Skeletal muscle tissue (tissue), 3 donors: ENCODE measurements at regions not wholly inside any gene's neighbourhood (a gene's known extent, or its start where the extent isn't known, plus 50 kb on each side); places are given as distances from the start of the nearest gene placed in this dataset.

Source experiments
- H3K27ac ChIP-seq: one replicate; pipeline ENCODE4 v1.7.0; 2013; ENCODE audit warnings: mild to moderate bottlenecking, low read depth, low read length, inconsistent platforms
- H3K27me3 ChIP-seq, 3 donors: one replicate each; pipeline ENCODE4 v1.7.0; 2013; ENCODE audit warnings: low read length in 3 of 3; ENCODE audit not compliant: control insufficient read depth in 3 of 3, insufficient read depth in 3 of 3
- H3K36me3 ChIP-seq, 3 donors: one replicate each; pipeline ENCODE4 v1.7.0; 2013; ENCODE audit warnings: low read length in 3 of 3; ENCODE audit not compliant: control insufficient read depth in 3 of 3, insufficient read depth in 3 of 3
- H3K4me1 ChIP-seq, 3 donors: one replicate each; pipeline ENCODE4 v1.7.0; 2013; ENCODE audit warnings: low read length in 3 of 3, mild to moderate bottlenecking in 3 of 3; ENCODE audit not compliant: control insufficient read depth in 3 of 3, insufficient read depth in 3 of 3
- H3K4me3 ChIP-seq, 3 donors: one replicate each; pipeline ENCODE4 v1.7.0; 2013; ENCODE audit warnings: low read length in 3 of 3
- H3K9ac ChIP-seq, 3 donors: one replicate each; pipeline ENCODE4 v1.7.0; 2013; ENCODE audit warnings: low read length in 3 of 3, mild to moderate bottlenecking in 3 of 3, moderate library complexity in 2 of 3, low read depth in 1 of 3
- H3K9me3 ChIP-seq, 3 donors: one replicate each; pipeline ENCODE4 v1.7.0; 2013; ENCODE audit warnings: low read length in 3 of 3; ENCODE audit not compliant: control insufficient read depth in 3 of 3
- donor health status: Osteomylitis.

- Histone ChIP-seq H3K27me3 (peaks cover 7 to 33% (median 9%) of the 10 kb centered on the region in 3 donors), H3K36me3 (no peaks in the 10 kb centered on the region), H3K4me1 (no peaks in the 10 kb centered on the region), H3K9ac (no peak overlapping the region), H3K4me3 (no peak overlapping the region), H3K9me3 (no peaks in the 10 kb centered on the region), H3K27ac (no peak overlapping the region)
Measured at GRCh38 chr22:47290706-47291430, 528.4 kb downstream of the TBC1D22A start.

GRCh38 chr22:47289336-47289985, 527.0 kb downstream of the TBC1D22A start:
- H3K9me3 ChIP-seq, result no peaks in the 10 kb centered on the region
- no peaks in the 10 kb centered on the region for H3K4me1 ChIP-seq
- H3K36me3 ChIP-seq, result no peaks in the 10 kb centered on the region
- peaks cover 2 to 23% (median 8%) of the 10 kb centered on the region in 3 donors for H3K27me3 ChIP-seq
- H3K4me3 ChIP-seq, result no peak overlapping the region
- no peak overlapping the region for H3K27ac ChIP-seq
- no peak overlapping the region for H3K9ac ChIP-seq

GRCh38 chr22:47288680-47289079, 526.2 kb downstream of the TBC1D22A start:
- Histone ChIP-seq H3K9ac (no peak overlapping the region), H3K9me3 (no peaks in the 10 kb centered on the region), H3K27ac (no peak overlapping the region), H3K4me3 (no peak overlapping the region), H3K36me3 (no peaks in the 10 kb centered on the region), H3K27me3 (peaks cover 0 to 27% (median 12%) of the 10 kb centered on the region in 3 donors), H3K4me1 (no peaks in the 10 kb centered on the region)

- no peak overlapping the region for H3K4me3 ChIP-seq
Measured at GRCh38 chr22:47287516-47287915, 525.1 kb downstream of the TBC1D22A start.

GRCh38 chr22:47286590-47286989, 524.1 kb downstream of the TBC1D22A start:
- Histone ChIP-seq H3K4me3 (no peak overlapping the region), H3K27ac (no peak overlapping the region), H3K27me3 (peaks cover 0 to 24% (median 15%) of the 10 kb centered on the region in 3 donors), H3K9me3 (no peaks in the 10 kb centered on the region), H3K9ac (no peak overlapping the region), H3K36me3 (no peaks in the 10 kb centered on the region), H3K4me1 (no peaks in the 10 kb centered on the region)

More at GRCh38 chr22:47287516-47287915, 525.1 kb downstream of the TBC1D22A start:
- no peaks in the 10 kb centered on the region for H3K4me1 ChIP-seq
- no peaks in the 10 kb centered on the region for H3K36me3 ChIP-seq
- H3K27ac ChIP-seq, result no peak overlapping the region
- peaks cover 0 to 29% (median 13%) of the 10 kb centered on the region in 3 donors for H3K27me3 ChIP-seq
- no peaks in the 10 kb centered on the region for H3K9me3 ChIP-seq
- no peak overlapping the region for H3K9ac ChIP-seq

- H3K27me3 ChIP-seq, result peaks cover 4 to 29% (median 19%) of the 10 kb centered on the region in 3 donors
- H3K27ac ChIP-seq, result no peak overlapping the region
- no peaks in the 10 kb centered on the region for H3K4me1 ChIP-seq
- H3K9me3 ChIP-seq, result no peaks in the 10 kb centered on the region
- no peaks in the 10 kb centered on the region for H3K36me3 ChIP-seq
- no peak overlapping the region for H3K9ac ChIP-seq
- H3K4me3 ChIP-seq, result no peak overlapping the region
Measured at GRCh38 chr22:47285981-47286380, 523.5 kb downstream of the TBC1D22A start.

GRCh38 chr22:47284822-47285221, 522.4 kb downstream of the TBC1D22A start:
- H3K27ac ChIP-seq, result no peak overlapping the region

GRCh38 chr22:47284360-47284759, 521.9 kb downstream of the TBC1D22A start:
- Histone ChIP-seq H3K4me1 (no peaks in the 10 kb centered on the region), H3K4me3 (no peak overlapping the region), H3K9ac (no peak overlapping the region), H3K27me3 (peaks cover 6 to 37% (median 25%) of the 10 kb centered on the region in 3 donors), H3K9me3 (no peaks in the 10 kb centered on the region), H3K27ac (no peak overlapping the region), H3K36me3 (no peaks in the 10 kb centered on the region)

More at GRCh38 chr22:47284822-47285221, 522.4 kb downstream of the TBC1D22A start:
- H3K36me3 ChIP-seq, result no peaks in the 10 kb centered on the region
- peaks cover 5 to 36% (median 21%) of the 10 kb centered on the region in 3 donors for H3K27me3 ChIP-seq
- H3K4me1 ChIP-seq, result no peaks in the 10 kb centered on the region
- no peak overlapping the region for H3K9ac ChIP-seq
- H3K9me3 ChIP-seq, result no peaks in the 10 kb centered on the region
- no peak overlapping the region for H3K4me3 ChIP-seq

- H3K4me3 ChIP-seq, result no peak overlapping the region
- H3K27ac ChIP-seq, result no peak overlapping the region
- no peak overlapping the region for H3K9ac ChIP-seq
- H3K27me3 ChIP-seq, result peaks cover 11 to 39% (median 31%) of the 10 kb centered on the region in 3 donors
- H3K9me3 ChIP-seq, result no peaks in the 10 kb centered on the region
- no peaks in the 10 kb centered on the region for H3K36me3 ChIP-seq
- no peaks in the 10 kb centered on the region for H3K4me1 ChIP-seq
Measured at GRCh38 chr22:47283616-47284270, 521.3 kb downstream of the TBC1D22A start.

GRCh38 chr22:47282851-47283250, 520.4 kb downstream of the TBC1D22A start:
- Histone ChIP-seq H3K36me3 (no peaks in the 10 kb centered on the region), H3K4me3 (no peak overlapping the region), H3K27me3 (peaks cover 14 to 44% (median 35%) of the 10 kb centered on the region in 3 donors), H3K9me3 (no peaks in the 10 kb centered on the region), H3K27ac (no peak overlapping the region), H3K4me1 (no peaks in the 10 kb centered on the region), H3K9ac (no peak overlapping the region)
